ENCODE measurements at regions not wholly inside any gene's neighbourhood (a gene's known extent, or its start where the extent isn't known, plus 50 kb on each side); places are given as distances from the start of the nearest gene placed in this dataset.

- intact Hi-C loops (cut with DNase I) = no loop called here
- DNase-seq (no peak), ATAC-seq (no peak)
- Histone ChIP-seq H3K9me3 (peaks cover 0 to 10% (median 0%) of the 10 kb centered on the region in 3 donors), H3K27ac (no peak overlapping the region), H3K4me3 (no peak overlapping the region), H3K4me1 (no peaks in the 10 kb centered on the region), H3K27me3 (no peaks in the 10 kb centered on the region), H3K36me3 (replicated peaks in 1 of 2; ENCODE audit: insufficient read depth in 1 of 2, low read depth in 2 of 2) (no peaks in the 10 kb centered on the region)
- 55 to 61% methylated on average over 6 of the region's 6 CpGs for WGBS, 2 donors
- TF ChIP-seq POLR2A (IDR thresholded peaks at IDR 0.05) = no peak
- TF ChIP-seq, protein P1, sequence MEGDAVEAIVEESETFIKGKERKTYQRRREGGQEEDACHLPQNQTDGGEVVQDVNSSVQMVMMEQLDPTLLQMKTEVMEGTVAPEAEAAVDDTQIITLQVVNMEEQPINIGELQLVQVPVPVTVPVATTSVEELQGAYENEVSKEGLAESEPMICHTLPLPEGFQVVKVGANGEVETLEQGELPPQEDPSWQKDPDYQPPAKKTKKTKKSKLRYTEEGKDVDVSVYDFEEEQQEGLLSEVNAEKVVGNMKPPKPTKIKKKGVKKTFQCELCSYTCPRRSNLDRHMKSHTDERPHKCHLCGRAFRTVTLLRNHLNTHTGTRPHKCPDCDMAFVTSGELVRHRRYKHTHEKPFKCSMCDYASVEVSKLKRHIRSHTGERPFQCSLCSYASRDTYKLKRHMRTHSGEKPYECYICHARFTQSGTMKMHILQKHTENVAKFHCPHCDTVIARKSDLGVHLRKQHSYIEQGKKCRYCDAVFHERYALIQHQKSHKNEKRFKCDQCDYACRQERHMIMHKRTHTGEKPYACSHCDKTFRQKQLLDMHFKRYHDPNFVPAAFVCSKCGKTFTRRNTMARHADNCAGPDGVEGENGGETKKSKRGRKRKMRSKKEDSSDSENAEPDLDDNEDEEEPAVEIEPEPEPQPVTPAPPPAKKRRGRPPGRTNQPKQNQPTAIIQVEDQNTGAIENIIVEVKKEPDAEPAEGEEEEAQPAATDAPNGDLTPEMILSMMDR (IDR thresholded peaks at IDR 0.05) = no peak
These were observed 139.8 kb upstream of the CEP126 start for GRCh38 chr11:101775033-101775432.

GRCh38 chr11:101770648-101771047 is 144.2 kb upstream of the CEP126 start:
- TF ChIP-seq, protein P1 (IDR thresholded peaks at IDR 0.05) = no peak
- TF ChIP-seq POLR2A (IDR thresholded peaks at IDR 0.05) = no peak
- H3K9me3 ChIP-seq = no peaks in the 10 kb centered on the region
- 57 to 59% methylated on average over 3 of the region's 3 CpGs for WGBS, 2 donors
- H3K27me3 ChIP-seq = no peaks in the 10 kb centered on the region
- no peak for DNase-seq
- no peaks in the 10 kb centered on the region for H3K4me1 ChIP-seq
- no peak overlapping the region for H3K27ac ChIP-seq
- no peak for ATAC-seq
- no peaks in the 10 kb centered on the region for H3K36me3 ChIP-seq (replicated peaks in 1 of 2; ENCODE audit: insufficient read depth in 1 of 2, low read depth in 2 of 2)
- H3K4me3 ChIP-seq = no peak overlapping the region
- intact Hi-C loops (cut with DNase I) = no loop called here

DNA sequence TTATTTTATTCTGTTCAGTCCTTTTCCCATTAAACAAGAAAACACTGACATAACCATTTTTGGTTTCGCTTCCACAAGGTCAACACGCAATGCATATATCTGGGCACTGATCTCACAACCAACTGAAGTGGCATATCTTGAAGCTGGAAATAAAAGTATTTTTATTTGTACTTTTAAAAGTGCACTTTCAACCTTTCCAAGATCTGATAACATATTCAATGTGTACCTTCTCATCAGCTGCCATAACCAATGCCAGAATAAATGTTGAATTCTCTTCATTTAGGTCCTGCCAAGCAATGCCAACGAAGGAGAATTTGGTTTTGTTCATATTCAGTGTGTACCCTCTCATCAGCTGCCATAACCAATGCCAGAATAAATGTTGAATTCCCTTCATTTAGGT is 148.9 kb upstream of the CEP126 start:
- no peaks in the 10 kb centered on the region for H3K4me1 ChIP-seq
- no peak overlapping the region for H3K27ac ChIP-seq
- H3K36me3 ChIP-seq (replicated peaks in 1 of 2; ENCODE audit: insufficient read depth in 1 of 2, low read depth in 2 of 2) = no peaks in the 10 kb centered on the region
- H3K4me3 ChIP-seq = no peak overlapping the region
- ATAC-seq (no peak), DNase-seq (no peak)
- no peak for TF ChIP-seq POLR2A (IDR thresholded peaks at IDR 0.05)
- TF ChIP-seq, protein P1 (IDR thresholded peaks at IDR 0.05) = no peak
- no peaks in the 10 kb centered on the region for H3K27me3 ChIP-seq
- no peaks in the 10 kb centered on the region for H3K9me3 ChIP-seq
- intact Hi-C loops (cut with DNase I) = no loop called here
- 30 to 49% methylated on average over 3 of the region's 3 CpGs for WGBS, 2 donors

GRCh38 chr11:101759771-101760450 is 154.9 kb upstream of the CEP126 start:
- H3K9me3 ChIP-seq = no peaks in the 10 kb centered on the region
- H3K4me3 ChIP-seq = no peak overlapping the region
- no peak for DNase-seq
- H3K27ac ChIP-seq = no peak overlapping the region
- H3K4me1 ChIP-seq = no peaks in the 10 kb centered on the region
- no peaks in the 10 kb centered on the region for H3K36me3 ChIP-seq (replicated peaks in 1 of 2; ENCODE audit: insufficient read depth in 1 of 2, low read depth in 2 of 2)
- intact Hi-C loops (cut with DNase I) = no loop called here
- 68 to 69% methylated on average over 3 of the region's 3 CpGs for WGBS, 2 donors
- no peaks in the 10 kb centered on the region for H3K27me3 ChIP-seq
- ATAC-seq = no peak
- no peak for TF ChIP-seq POLR2A (IDR thresholded peaks at IDR 0.05)
- TF ChIP-seq, protein P1 (IDR thresholded peaks at IDR 0.05) = peak in 1 of 7 experiments; percentile 5

DNA sequence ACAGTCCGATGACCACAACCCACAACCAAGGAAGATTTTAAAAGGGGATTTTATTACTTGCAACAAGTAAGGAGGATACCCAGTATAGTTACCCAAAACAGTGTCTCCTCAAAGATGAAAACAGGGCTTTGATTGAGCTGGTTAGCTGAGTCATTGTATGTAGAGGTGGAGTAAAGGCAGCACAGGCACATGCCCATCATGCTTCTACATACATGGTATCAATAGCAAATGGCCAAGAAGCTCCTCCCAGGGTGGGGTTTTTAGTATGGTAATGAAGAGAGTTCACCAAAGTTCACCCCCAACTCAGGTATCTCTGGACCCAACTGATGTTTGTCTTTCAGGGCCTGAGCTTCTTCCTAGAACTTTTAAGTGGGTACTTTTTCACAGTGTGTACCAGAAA is 157.1 kb upstream of the CEP126 start:
- no peak overlapping the region for H3K27ac ChIP-seq
- 58 to 70% methylated on average over 1 of the region's 1 CpG for WGBS, 2 donors
- no peak for DNase-seq

More for the DNA sequence above, 157.1 kb upstream of the CEP126 start:
- Histone ChIP-seq H3K4me3 (no peak overlapping the region), H3K9me3 (no peaks in the 10 kb centered on the region), H3K4me1 (no peaks in the 10 kb centered on the region), H3K36me3 (replicated peaks in 1 of 2; ENCODE audit: insufficient read depth in 1 of 2, low read depth in 2 of 2) (no peaks in the 10 kb centered on the region), H3K27me3 (no peaks in the 10 kb centered on the region)
- no peak for ATAC-seq
- TF ChIP-seq, protein P1 (IDR thresholded peaks at IDR 0.05) = no peak
- TF ChIP-seq POLR2A (IDR thresholded peaks at IDR 0.05) = no peak
- intact Hi-C loops (cut with DNase I) = no loop called here

Measured in body of pancreas (tissue), 4 donors.